ELR (cell line): ENCODE measurements at regions not wholly inside any gene's neighbourhood (a gene's known extent, or its start where the extent isn't known, plus 50 kb on each side); places are given as distances from the start of the nearest gene placed in this dataset.

Experiments
- DNase-seq: peaks from one replicate; pipeline ENCODE4 v3.0.0-alpha.2; 2015; ENCODE audit warnings: low read depth

- DNase-seq = no peak
These were observed 62.9 kb upstream of the UGT8 start for GRCh38 chr4:114535725-114536124.

GRCh38 chr4:114537352-114537751 lies 61.3 kb upstream of the UGT8 start:
- DNase-seq = no peak

GRCh38 chr4:114538012-114538617 lies 60.5 kb upstream of the UGT8 start:
- DNase-seq = no peak

GRCh38 chr4:114539985-114540384 lies 58.6 kb upstream of the UGT8 start:
- DNase-seq = no peak

GRCh38 chr4:114547340-114548134 lies 51.1 kb upstream of the UGT8 start:
- DNase-seq = no peak
